HG02970 (cell line): ENCODE measurements at regions not wholly inside any gene's neighbourhood (a gene's known extent, or its start where the extent isn't known, plus 50 kb on each side); places are given as distances from the start of the nearest gene placed in this dataset.

Source experiments
- ATAC-seq: cut with Tn5 transposase; IDR thresholded peaks from one replicate; pipeline ENCODE4 v1.9.1; 2021; ENCODE audit warnings: mild to moderate bottlenecking, moderate library complexity, moderate number of reproducible peaks; ENCODE audit not compliant: unreplicated experiment, low FRiP score

- ATAC-seq = no peak
Observed at GRCh38 chr2:8624855-8625398, 56.9 kb upstream of the ID2 start.

DNA sequence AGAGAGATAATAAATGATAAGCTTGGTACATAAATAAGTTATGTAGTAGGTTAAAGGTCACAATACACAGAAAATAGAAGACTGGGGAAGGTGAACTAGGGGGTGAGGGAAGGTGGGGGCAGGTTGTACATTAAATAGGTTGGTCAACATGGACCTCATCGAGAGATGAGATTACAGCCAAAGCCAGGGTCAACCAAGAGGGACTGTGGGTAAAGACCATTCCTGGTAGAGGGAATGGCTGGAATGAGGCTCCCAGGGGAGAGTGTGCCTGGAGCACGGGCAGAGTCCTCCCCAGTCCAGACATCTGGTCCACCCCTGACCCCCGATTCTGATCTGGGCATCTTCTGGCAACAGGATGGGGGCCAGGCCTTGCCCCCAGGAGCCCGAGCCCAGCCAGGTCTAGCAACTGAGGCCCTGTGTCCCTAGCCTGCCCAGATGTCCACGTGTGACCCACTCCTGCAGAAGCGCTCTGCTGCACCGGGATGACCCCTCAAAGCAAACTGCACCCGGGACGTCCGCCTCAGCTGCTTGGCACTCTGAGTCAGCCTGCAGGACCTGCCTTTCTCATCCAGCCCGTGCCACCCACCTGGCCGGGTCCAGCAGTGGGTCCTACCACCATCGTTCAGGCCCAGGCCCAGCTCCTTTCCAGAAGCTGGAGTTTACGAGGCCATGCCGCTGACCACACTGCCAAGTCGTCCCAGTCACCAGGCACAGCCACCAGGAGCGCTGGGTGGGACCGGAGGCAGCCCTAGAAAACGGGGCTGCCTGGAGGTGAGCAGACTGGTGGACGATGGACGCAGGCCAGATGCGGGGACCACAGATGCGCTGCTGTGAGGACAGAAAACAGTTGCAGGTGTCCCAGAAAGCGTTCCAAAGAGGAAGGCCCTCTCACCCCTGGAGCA lies 56.2 kb upstream of the ID2 start:
- ATAC-seq = no peak

DNA sequence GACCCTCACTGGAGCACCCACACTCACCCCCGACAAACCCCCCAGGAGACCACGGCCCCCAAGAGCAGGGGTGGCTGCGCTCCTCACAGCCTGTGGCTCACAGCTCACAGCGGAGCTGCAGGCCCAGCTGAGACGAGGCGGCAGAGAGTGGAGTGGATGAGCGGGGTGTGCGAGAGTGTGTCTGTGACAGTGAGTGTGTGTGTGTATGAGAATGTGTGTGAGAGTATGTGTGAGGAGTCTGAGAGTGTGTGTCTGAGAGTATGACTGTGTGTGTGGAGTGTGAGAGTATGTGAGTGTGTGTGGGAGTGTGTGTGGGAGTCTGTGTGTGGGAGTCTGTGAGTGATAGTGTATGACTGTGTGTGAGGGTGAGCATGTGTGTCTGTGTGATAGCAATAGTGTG lies 55.3 kb upstream of the ID2 start:
- ATAC-seq = no peak

DNA sequence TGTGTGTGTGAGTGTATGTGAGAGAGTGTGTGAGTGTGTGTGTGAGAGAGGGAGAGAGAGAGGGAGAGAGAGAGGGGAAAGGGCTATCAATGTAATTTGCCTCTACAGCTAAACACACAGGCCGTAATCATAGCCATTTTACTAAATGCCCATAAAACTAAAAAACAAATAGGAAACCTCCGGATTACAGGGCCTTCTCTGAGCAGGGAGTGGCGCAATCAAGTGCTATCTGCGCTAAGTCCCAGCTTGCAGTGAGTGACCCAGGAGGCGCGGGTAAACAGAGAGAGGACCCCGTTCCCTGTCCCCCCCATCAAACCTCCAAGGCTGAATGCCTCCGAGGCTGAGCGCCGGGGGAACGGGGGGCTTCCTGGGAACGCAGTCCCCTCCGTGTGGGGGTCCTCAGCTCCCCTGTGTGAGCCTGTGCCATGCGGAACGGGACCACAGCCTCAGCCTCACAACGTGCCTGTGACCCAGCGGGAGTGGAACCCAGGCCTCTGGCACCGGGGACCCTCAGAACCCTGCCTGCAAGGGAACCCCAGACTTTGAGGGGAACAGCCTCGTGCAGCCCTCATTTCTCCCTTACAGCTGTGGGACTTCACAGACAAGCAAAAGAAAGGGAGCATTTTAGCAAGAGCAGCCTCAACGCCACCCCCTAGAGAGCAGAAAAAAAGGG lies 54.7 kb upstream of the ID2 start:
- no peak for ATAC-seq

DNA sequence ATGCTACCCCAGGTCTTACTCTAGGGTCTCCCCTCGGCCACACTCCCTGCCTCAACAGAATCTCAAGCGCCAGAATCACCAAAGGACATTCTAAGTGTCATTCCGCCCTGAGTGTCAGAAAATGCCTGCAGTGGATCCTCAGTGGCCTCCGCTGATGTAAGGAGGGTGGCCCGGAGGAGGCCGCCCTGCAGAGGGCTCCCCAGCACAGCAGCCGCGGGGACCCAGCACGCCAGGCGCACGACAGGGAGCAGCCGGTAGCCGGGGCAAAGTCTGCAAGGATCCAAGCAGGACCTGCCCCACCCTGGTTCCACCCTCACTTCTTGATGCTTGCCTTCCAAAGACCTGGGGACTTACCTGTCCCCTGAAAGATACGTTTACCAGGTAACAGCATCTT lies 54.2 kb upstream of the ID2 start:
- no peak for ATAC-seq

- no peak for ATAC-seq
Observed at GRCh38 chr2:8628179-8628865, 53.5 kb upstream of the ID2 start.

DNA sequence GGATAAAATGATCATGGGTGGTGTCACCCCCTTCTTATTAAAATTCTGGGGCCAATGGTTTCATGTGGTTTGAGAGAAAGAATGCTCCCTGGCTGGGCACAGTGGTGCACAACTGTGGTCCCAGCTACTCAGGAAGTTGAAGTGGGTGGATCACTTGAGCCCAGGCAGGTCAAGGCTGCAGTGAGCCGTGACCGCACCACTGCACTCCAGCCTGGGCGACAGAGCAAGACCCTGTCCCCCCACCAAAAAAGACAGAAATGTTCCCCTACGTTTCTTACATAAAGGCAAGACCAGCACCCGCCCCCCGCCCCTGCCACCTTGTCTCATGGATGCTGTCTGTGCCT lies 53.0 kb upstream of the ID2 start:
- ATAC-seq = no peak

GRCh38 chr2:8629402-8629801 lies 52.5 kb upstream of the ID2 start:
- no peak for ATAC-seq

DNA sequence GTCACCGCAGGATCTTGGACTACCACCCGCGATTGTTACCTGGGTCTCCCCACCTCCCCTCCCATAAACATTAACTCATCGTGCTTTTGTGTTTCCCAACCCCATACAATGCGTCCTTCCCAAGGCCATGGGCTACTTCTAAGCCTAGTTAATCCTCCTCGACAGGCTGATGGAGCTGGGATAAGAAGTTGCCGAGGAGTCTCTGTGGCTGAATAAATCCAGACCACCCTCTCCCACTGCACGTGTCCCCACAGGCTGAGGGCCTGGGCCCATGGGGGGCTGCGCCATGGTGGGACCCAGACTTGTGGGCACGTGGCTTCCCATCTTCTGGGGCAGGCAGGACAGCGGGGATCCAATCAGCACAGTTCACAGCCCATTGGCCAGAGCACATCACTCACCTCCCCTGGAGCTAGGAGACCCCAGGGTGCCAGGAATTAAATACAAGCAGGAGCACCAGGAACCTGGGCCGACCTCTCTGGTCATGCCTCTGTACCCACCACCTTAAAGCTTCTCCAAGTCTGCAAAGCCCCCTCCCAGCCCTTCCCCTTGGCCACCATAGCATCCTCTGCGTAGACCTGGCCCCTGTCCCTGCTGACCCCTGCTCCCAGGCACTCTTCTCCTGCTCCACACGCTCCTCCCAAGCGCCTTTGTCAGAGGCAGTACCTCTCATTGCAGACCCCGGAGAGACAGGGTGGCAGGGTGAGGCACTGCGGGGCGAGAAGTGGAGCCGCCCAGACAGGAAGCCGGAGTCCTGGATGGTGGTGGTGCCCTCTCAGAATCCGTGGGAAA lies 51.0 kb upstream of the ID2 start:
- no peak for ATAC-seq

GRCh38 chr2:8631465-8632005 lies 50.3 kb upstream of the ID2 start:
- ATAC-seq = no peak
